PC-9 (cell line): ENCODE measurements at regions not wholly inside any gene's neighbourhood (a gene's known extent, or its start where the extent isn't known, plus 50 kb on each side); places are given as distances from the start of the nearest gene placed in this dataset.
"Not testable (repeated sequence)": the region's sequence is repeated elsewhere in the genome, so short reads cannot be mapped to it uniquely, and the experiment has no call there.

Experiments used
- BruUV-seq: library from RNA; stranded (reverse); fragments of 400-500 nt; replicated peaks from 2 replicates; lab custom pipeline; 2021; lab: Mats Ljungman, UMichigan
- CTCF ChIA-PET: fragments of 300-600 bp; sonication (Branson Sonifier 250); formaldehyde crosslinking; loops from one replicate; lab custom pipeline; 2022; ENCODE audit warnings: antibody characterized with exemption; lab: Charles Lee
- POLR2A ChIA-PET: fragments of 300-600 bp; sonication (Branson Sonifier 250); formaldehyde crosslinking; loops from one replicate; lab custom pipeline; 2022; ENCODE audit warnings: antibody characterized with exemption; ENCODE audit not compliant: unreplicated experiment; lab: Charles Lee
- DNase-seq, 2 experiments: peaks; one replicate each; pipeline versions ENCODE4 v3.0.0 to v3.0.0-alpha.2; 2015 to 2022; ENCODE audit warnings: mixed read lengths in 1 of 2
- H2AFZ ChIP-seq: fragments of 200-600 bp; sonication (generic); 2 replicates; pipeline ENCODE4 v1.8.1; 2017; ENCODE audit warnings: antibody characterized with exemption
- H3F3A ChIP-seq: fragments of 200-600 bp; sonication (generic); 2 replicates; pipeline ENCODE4 v1.8.1; 2017; ENCODE audit warnings: antibody characterized with exemption, mild to moderate bottlenecking, low read depth; ENCODE audit not compliant: insufficient read depth
- H3K27ac ChIP-seq: fragments of 200-600 bp; sonication (generic); 2 replicates; pipeline ENCODE4 v1.6.1; 2016; ENCODE audit warnings: mixed run types
- H3K27me3 ChIP-seq: fragments of 200-600 bp; sonication (generic); 2 replicates; pipeline ENCODE4 v1.6.1; 2016; ENCODE audit warnings: low read depth, mixed run types; ENCODE audit not compliant: insufficient read depth
- H3K36me3 ChIP-seq: fragments of 200-600 bp; sonication (generic); 2 replicates; pipeline ENCODE4 v1.6.1; 2016; ENCODE audit warnings: low read depth, mixed run types
- H3K4me1 ChIP-seq: fragments of 200-600 bp; sonication (generic); replicated peaks from 2 replicates; pipeline ENCODE4 v1.6.1; 2016; ENCODE audit warnings: mixed run types; ENCODE audit not compliant: insufficient read depth
- H3K4me2 ChIP-seq: fragments of 200-600 bp; sonication (generic); 2 replicates; pipeline ENCODE4 v1.6.1; 2017; ENCODE audit warnings: mixed run types
- H3K4me3 ChIP-seq: fragments of 200-600 bp; sonication (generic); 2 replicates; pipeline ENCODE4 v1.6.1; 2016; ENCODE audit warnings: mixed run types
- H3K79me2 ChIP-seq: fragments of 200-600 bp; sonication (generic); 2 replicates; pipeline ENCODE4 v1.6.1; 2017; ENCODE audit warnings: low read depth, mixed run types
- H3K9me2 ChIP-seq: fragments of 200-600 bp; sonication (generic); 2 replicates; pipeline ENCODE4 v1.8.1; 2017; ENCODE audit warnings: mild to moderate bottlenecking; ENCODE audit not compliant: insufficient read depth
- H3K9me3 ChIP-seq: fragments of 200-600 bp; sonication (generic); 2 replicates; pipeline ENCODE4 v1.8.1; 2016; ENCODE audit warnings: low read depth; ENCODE audit not compliant: insufficient read depth
- H4K20me1 ChIP-seq: fragments of 200-600 bp; sonication (generic); 2 replicates; pipeline ENCODE4 v1.8.1; 2017; ENCODE audit not compliant: insufficient read depth
- EZH2 ChIP-seq: fragments of 200-600 bp; sonication (generic); IDR thresholded peaks from 2 replicates; pipeline ENCODE4 v1.8.0; 2017; ENCODE audit warnings: antibody characterized with exemption, low read depth
- intact Hi-C: fragments of 100-400 bp; cut with micrococcal nuclease; formaldehyde crosslinking; loops from one replicate; pipeline ENCODE4 v1.10.0; 2022; ENCODE audit not compliant: unreplicated experiment
- TF ChIP-seq, protein P1 (sequence below): fragments of 200-600 bp; sonication (generic); conservative IDR thresholded peaks from 2 replicates; pipeline ENCODE4 v1.6.1; 2017; ENCODE audit warnings: mixed run types, antibody characterized with exemption, mild to moderate bottlenecking, moderate library complexity

DNA sequence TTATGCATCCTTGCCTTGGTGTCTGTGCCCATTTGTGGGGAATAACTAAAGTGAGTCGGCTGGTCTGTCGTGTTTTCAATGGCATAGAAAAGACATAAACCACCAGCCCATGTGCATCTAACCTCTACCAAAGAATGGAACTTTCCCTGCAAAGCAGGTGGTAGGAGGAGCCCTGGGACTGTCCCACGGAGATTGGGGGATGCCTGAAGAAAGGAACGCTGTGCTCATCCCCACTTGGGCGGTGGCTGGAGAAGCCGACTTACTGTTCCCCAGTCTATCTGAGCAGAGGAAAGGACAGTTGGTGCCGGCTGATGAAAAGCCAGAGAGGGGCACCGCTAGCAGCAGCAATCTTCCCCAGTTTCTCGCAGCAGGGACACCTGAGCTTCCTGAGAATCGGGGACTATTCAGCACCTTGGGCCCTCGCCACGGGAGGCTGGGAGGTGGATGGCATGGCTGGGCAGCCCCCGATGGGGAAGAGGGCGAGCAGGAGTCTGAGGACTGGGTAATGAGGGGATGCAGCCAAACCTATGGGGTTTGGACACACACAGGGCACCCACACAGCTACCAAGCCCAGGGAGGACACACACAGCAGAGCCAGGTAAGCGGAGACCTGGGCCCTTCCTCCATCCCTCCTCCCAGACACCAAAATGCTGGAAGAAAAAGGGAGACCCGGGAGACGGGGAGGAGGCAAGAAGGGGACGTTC lies 53.7 kb upstream of the AGAP1 start:
- Histone ChIP-seq H2AFZ (no peak overlapping the region), H4K20me1 (no peaks in the 10 kb centered on the region), H3K4me1 (peaks cover 7% of the 10 kb centered on the region), H3K4me2 (no peak overlapping the region), H3F3A (peaks cover 16% of the 10 kb centered on the region), H3K36me3 (peaks cover 10% of the 10 kb centered on the region; the same call in 1 of the 2 replicates), H3K9me3 (peaks cover 24% of the 10 kb centered on the region), H3K4me3 (no peak overlapping the region), H3K9me2 (no peaks in the 10 kb centered on the region), H3K27me3 (no peaks in the 10 kb centered on the region), H3K27ac (no peak overlapping the region), H3K79me2 (no peaks in the 10 kb centered on the region)
- CTCF ChIA-PET = no interaction called here
- TF ChIP-seq, protein P1, sequence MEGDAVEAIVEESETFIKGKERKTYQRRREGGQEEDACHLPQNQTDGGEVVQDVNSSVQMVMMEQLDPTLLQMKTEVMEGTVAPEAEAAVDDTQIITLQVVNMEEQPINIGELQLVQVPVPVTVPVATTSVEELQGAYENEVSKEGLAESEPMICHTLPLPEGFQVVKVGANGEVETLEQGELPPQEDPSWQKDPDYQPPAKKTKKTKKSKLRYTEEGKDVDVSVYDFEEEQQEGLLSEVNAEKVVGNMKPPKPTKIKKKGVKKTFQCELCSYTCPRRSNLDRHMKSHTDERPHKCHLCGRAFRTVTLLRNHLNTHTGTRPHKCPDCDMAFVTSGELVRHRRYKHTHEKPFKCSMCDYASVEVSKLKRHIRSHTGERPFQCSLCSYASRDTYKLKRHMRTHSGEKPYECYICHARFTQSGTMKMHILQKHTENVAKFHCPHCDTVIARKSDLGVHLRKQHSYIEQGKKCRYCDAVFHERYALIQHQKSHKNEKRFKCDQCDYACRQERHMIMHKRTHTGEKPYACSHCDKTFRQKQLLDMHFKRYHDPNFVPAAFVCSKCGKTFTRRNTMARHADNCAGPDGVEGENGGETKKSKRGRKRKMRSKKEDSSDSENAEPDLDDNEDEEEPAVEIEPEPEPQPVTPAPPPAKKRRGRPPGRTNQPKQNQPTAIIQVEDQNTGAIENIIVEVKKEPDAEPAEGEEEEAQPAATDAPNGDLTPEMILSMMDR = no peak
- TF ChIP-seq EZH2 = no peak
- intact Hi-C loops = no loop called here
- no peak for DNase-seq
- POLR2A ChIA-PET = interaction anchor here (0.6 kb wide), 1 partner anchor 302 kb away, joined by 3 read pairs; no protein-coding TSS in a partner anchor
- no TSS peak for BruUV-seq

DNA sequence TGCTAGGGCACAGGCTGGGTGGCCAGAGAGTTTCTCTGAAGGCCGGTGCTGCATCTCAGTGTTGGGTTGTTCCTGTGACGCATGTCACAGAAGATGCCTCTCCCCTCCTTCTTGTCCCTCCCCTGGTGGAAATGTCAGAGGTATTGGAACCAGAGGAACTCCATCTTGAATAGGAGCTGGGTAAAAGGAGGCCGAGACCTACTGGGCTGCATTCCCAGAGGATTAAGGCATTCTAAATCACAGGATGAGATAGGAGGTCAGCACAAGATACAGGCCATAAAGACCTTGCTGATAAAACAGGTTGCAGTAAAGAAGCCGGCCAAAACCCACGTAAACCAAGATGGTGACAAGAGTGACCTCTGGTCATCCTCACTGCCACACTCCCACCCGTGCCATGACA lies 50.3 kb upstream of the AGAP1 start:
- peak overlapping the region; percentile 89; the same call in 1 of the 2 replicates for H3K27ac ChIP-seq
- POLR2A ChIA-PET = interaction anchor here (0.6 kb wide), 1 partner anchor 541 kb away, joined by 9 read pairs; no protein-coding TSS in a partner anchor
- intact Hi-C loops = not testable (repeated sequence)

More for the DNA sequence above, 50.3 kb upstream of the AGAP1 start:
- DNase-seq, H3K4me2 ChIP-seq, H3K79me2 ChIP-seq, H3K36me3 ChIP-seq, BruUV-seq, H2AFZ ChIP-seq, H3K27me3 ChIP-seq, H4K20me1 ChIP-seq, H3K4me3 ChIP-seq, H3K9me2 ChIP-seq, CTCF ChIA-PET: not testable (repeated sequence)
- Histone ChIP-seq H3K9me3 (peaks cover 24% of the 10 kb centered on the region), H3K4me1 (peaks cover 11% of the 10 kb centered on the region), H3F3A (peaks cover 16% of the 10 kb centered on the region)
